Mesenchymal stem cell (in vitro differentiated cells and primary cell): ENCODE measurements at regions not wholly inside any gene's neighbourhood (a gene's known extent, or its start where the extent isn't known, plus 50 kb on each side); places are given as distances from the start of the nearest gene placed in this dataset.
"Not testable (repeated sequence)": the region's sequence is repeated elsewhere in the genome, so short reads cannot be mapped to it uniquely, and the experiment has no call there.

Experiments
- DNase-seq: peaks from one replicate; pipeline ENCODE4 v3.0.0-alpha.2; 2013
- H2AFZ ChIP-seq: one replicate; pipeline ENCODE4 v1.6.1; 2013; ENCODE audit warnings: low read depth, mild to moderate bottlenecking, control low read depth, inconsistent platforms, low read length, moderate library complexity
- H2AK5ac ChIP-seq: 2 replicates; pipeline ENCODE4 v1.6.1; 2013; ENCODE audit warnings: low read length, moderate library complexity, mild to moderate bottlenecking, inconsistent platforms; ENCODE audit not compliant: severe bottlenecking
- H2BK120ac ChIP-seq: one replicate; pipeline ENCODE4 v1.6.1; 2013; ENCODE audit warnings: low read depth, mild to moderate bottlenecking, inconsistent platforms, low read length, moderate library complexity
- H2BK12ac ChIP-seq, 2 experiments: one replicate each; pipeline ENCODE4 v1.6.1; 2013; ENCODE audit warnings: inconsistent platforms in 2 of 2, low read length in 2 of 2, mild to moderate bottlenecking in 2 of 2, moderate library complexity in 2 of 2, control low read depth in 1 of 2
- H2BK15ac ChIP-seq: one replicate; pipeline ENCODE4 v1.6.1; 2013; ENCODE audit warnings: mild to moderate bottlenecking, low read depth, inconsistent platforms; ENCODE audit not compliant: poor library complexity, severe bottlenecking
- H2BK5ac ChIP-seq: 2 replicates; pipeline ENCODE4 v1.6.1; 2013; ENCODE audit warnings: low read depth, mild to moderate bottlenecking, low read length, control low read depth, inconsistent platforms; ENCODE audit not compliant: poor library complexity, severe bottlenecking
- H3K14ac ChIP-seq, 2 experiments: one replicate each; pipeline ENCODE4 v1.6.1; 2013; ENCODE audit warnings: inconsistent platforms in 2 of 2, low read length in 2 of 2, control low read depth in 1 of 2, mild to moderate bottlenecking in 1 of 2, moderate library complexity in 1 of 2
- H3K18ac ChIP-seq, 2 experiments: one replicate each; pipeline ENCODE4 v1.6.1; 2013; ENCODE audit warnings: inconsistent platforms in 2 of 2, low read length in 2 of 2, control low read depth in 1 of 2, low read depth in 1 of 2, mild to moderate bottlenecking in 1 of 2
- H3K23ac ChIP-seq, 2 experiments: one replicate each; pipeline ENCODE4 v1.6.1; 2013; ENCODE audit warnings: inconsistent platforms in 2 of 2, low read length in 2 of 2, mild to moderate bottlenecking in 2 of 2, moderate library complexity in 2 of 2, control low read depth in 1 of 2
- H3K27ac ChIP-seq: 2 replicates; pipeline ENCODE4 v1.5.1; 2013; ENCODE audit warnings: mild to moderate bottlenecking, moderate library complexity, low read length, control low read depth, inconsistent platforms; ENCODE audit not compliant: poor library complexity, severe bottlenecking
- H3K27me3 ChIP-seq, 2 experiments: 2 replicates each; pipeline versions ENCODE4 v1.6.1 to v1.7.0; 2013; ENCODE audit warnings: low read length in 2 of 2, mild to moderate bottlenecking in 2 of 2, moderate library complexity in 2 of 2, control low read depth in 1 of 2, inconsistent platforms in 1 of 2; ENCODE audit not compliant: control insufficient read depth in 1 of 2, insufficient read depth in 1 of 2
- H3K36me3 ChIP-seq, 2 experiments: 2 replicates each; pipeline versions ENCODE4 v1.6.1 to v1.7.0; 2013; ENCODE audit warnings: low read length in 2 of 2, control low read depth in 1 of 2, inconsistent platforms in 1 of 2, low read depth in 1 of 2, mild to moderate bottlenecking in 1 of 2; ENCODE audit not compliant: insufficient read depth in 2 of 2, control insufficient read depth in 1 of 2
- H3K4ac ChIP-seq, 2 experiments: one replicate each; pipeline ENCODE4 v1.6.1; 2013; ENCODE audit warnings: inconsistent platforms in 2 of 2, low read length in 2 of 2, mild to moderate bottlenecking in 2 of 2, moderate library complexity in 2 of 2, control low read depth in 1 of 2, low read depth in 1 of 2
- H3K4me1 ChIP-seq: 2 replicates; pipeline ENCODE4 v1.6.1; 2013; ENCODE audit warnings: low read depth, low read length, control low read depth; ENCODE audit not compliant: control insufficient read depth, insufficient read depth
- H3K4me2 ChIP-seq: 2 replicates; pipeline ENCODE4 v1.6.1; 2013; ENCODE audit warnings: low read length, mild to moderate bottlenecking, inconsistent platforms; ENCODE audit not compliant: poor library complexity, severe bottlenecking
- H3K4me3 ChIP-seq, 2 experiments: 2 replicates each; pipeline versions ENCODE4 v1.5.1 to v1.7.0; 2013; ENCODE audit warnings: low read length in 2 of 2, mild to moderate bottlenecking in 2 of 2, control low read depth in 1 of 2, low read depth in 1 of 2; ENCODE audit not compliant: insufficient read depth in 1 of 2
- H3K79me1 ChIP-seq: replicated peaks from 2 replicates; pipeline ENCODE4 v1.6.1; 2013; ENCODE audit warnings: mild to moderate bottlenecking, control low read depth, low read length, inconsistent platforms; ENCODE audit not compliant: poor library complexity, severe bottlenecking
- H3K9ac ChIP-seq: 2 replicates; pipeline ENCODE4 v1.7.0; 2013; ENCODE audit warnings: mild to moderate bottlenecking, low read length, moderate library complexity
- H3K9me3 ChIP-seq: 2 replicates; pipeline ENCODE4 v1.7.0; 2013; ENCODE audit warnings: mild to moderate bottlenecking, low read length; ENCODE audit not compliant: control insufficient read depth
- H4K8ac ChIP-seq: one replicate; pipeline ENCODE4 v1.6.1; 2013; ENCODE audit warnings: inconsistent platforms, mild to moderate bottlenecking, low read length, moderate library complexity
- H4K91ac ChIP-seq: one replicate; pipeline ENCODE4 v1.6.1; 2013; ENCODE audit warnings: mild to moderate bottlenecking, low read length, inconsistent platforms
- WGBS: methylation state at CpG from one replicate; pipeline ENCODE4 v1.1.7; 2013; ENCODE audit warnings: mixed read lengths; 5-methylcytosine and 5-hydroxymethylcytosine counted together

GRCh38 chr14:35193161-35193560 is 70.8 kb downstream of the PRORP start:
- Histone ChIP-seq H2BK12ac (no peak overlapping the region), H3K4me1 (peaks cover 1% of the 10 kb centered on the region), H3K27ac (no peak overlapping the region), H3K36me3 (peaks cover 4 to 8% of the 10 kb centered on the region in 2 experiments), H3K18ac (no peak overlapping the region), H4K91ac (no peak overlapping the region), H2AFZ (no peak overlapping the region), H3K27me3 (no peaks in the 10 kb centered on the region), H3K4me2 (no peak overlapping the region), H2BK15ac (no peak overlapping the region), H2BK120ac (no peak overlapping the region), H3K79me1 (no peaks in the 10 kb centered on the region), H3K9ac (no peak overlapping the region), H2AK5ac (no peak overlapping the region), H3K9me3 (no peaks in the 10 kb centered on the region), H2BK5ac (no peak overlapping the region), H4K8ac (no peak overlapping the region), H3K4ac (no peak overlapping the region), H3K23ac (no peak overlapping the region), H3K4me3 (no peak overlapping the region), H3K14ac (no peak overlapping the region)
- no peak for DNase-seq

GRCh38 chr14:35194183-35194582 is 71.8 kb downstream of the PRORP start:
- not testable (repeated sequence) for H2BK120ac ChIP-seq

GRCh38 chr14:35196571-35196970 is 74.2 kb downstream of the PRORP start:
- H3K4me3 ChIP-seq = no peak overlapping the region
- no peak overlapping the region for H2BK5ac ChIP-seq
- H2BK15ac ChIP-seq = no peak overlapping the region
- no peak overlapping the region for H3K27ac ChIP-seq
- H3K23ac ChIP-seq = no peak overlapping the region
- no peak overlapping the region for H3K4me2 ChIP-seq
- no peaks in the 10 kb centered on the region for H3K27me3 ChIP-seq
- WGBS = no CpG with 5 or more reads among the region's 1 CpG
- peak overlapping the region; percentile 84 for H3K9ac ChIP-seq
- no peaks in the 10 kb centered on the region for H3K9me3 ChIP-seq
- H3K36me3 ChIP-seq = peaks cover 0 to 3% of the 10 kb centered on the region in 2 experiments
- H3K14ac ChIP-seq = no peak overlapping the region
- H4K91ac ChIP-seq = no peak overlapping the region
- no peak overlapping the region for H3K4ac ChIP-seq
- H2BK120ac ChIP-seq = no peak overlapping the region
- no peak overlapping the region for H4K8ac ChIP-seq
- no peak overlapping the region for H3K18ac ChIP-seq
- H2BK12ac ChIP-seq = no peak overlapping the region
- no peak overlapping the region for H2AK5ac ChIP-seq
- DNase-seq = peak; percentile 11
- H3K4me1 ChIP-seq = no peaks in the 10 kb centered on the region
- no peak overlapping the region for H2AFZ ChIP-seq
- H3K79me1 ChIP-seq = peaks cover 1% of the 10 kb centered on the region

More at GRCh38 chr14:35194183-35194582, 71.8 kb downstream of the PRORP start:
- H2BK5ac ChIP-seq, H4K8ac ChIP-seq, H3K4me2 ChIP-seq, H3K4ac ChIP-seq, DNase-seq, H3K27ac ChIP-seq, H3K14ac ChIP-seq, H3K79me1 ChIP-seq, H3K4me1 ChIP-seq, H2BK15ac ChIP-seq, H3K9me3 ChIP-seq, H2AK5ac ChIP-seq, H3K4me3 ChIP-seq, H2BK12ac ChIP-seq, H3K9ac ChIP-seq, H3K18ac ChIP-seq, H4K91ac ChIP-seq, H2AFZ ChIP-seq, H3K27me3 ChIP-seq, H3K23ac ChIP-seq, H3K36me3 ChIP-seq: not testable (repeated sequence)
- WGBS = 100% methylated on average over 1 of the region's 1 CpG

GRCh38 chr14:35197015-35197414 is 74.7 kb downstream of the PRORP start:
- Histone ChIP-seq H3K27me3 (no peaks in the 10 kb centered on the region), H3K4me2 (no peak overlapping the region)

More at GRCh38 chr14:35197015-35197414, 74.7 kb downstream of the PRORP start:
- no peak overlapping the region for H2BK15ac ChIP-seq
- no peak overlapping the region for H3K27ac ChIP-seq
- peak; percentile 69 for DNase-seq
- H3K4me1 ChIP-seq = no peaks in the 10 kb centered on the region
- H3K9me3 ChIP-seq = no peaks in the 10 kb centered on the region
- H3K14ac ChIP-seq = no peak overlapping the region
- H3K79me1 ChIP-seq = peaks cover 1% of the 10 kb centered on the region
- no peak overlapping the region for H4K8ac ChIP-seq
- no peak overlapping the region for H2BK12ac ChIP-seq
- H3K18ac ChIP-seq = no peak overlapping the region
- H3K36me3 ChIP-seq = peaks cover 0 to under 1% of the 10 kb centered on the region in 2 experiments
- no peak overlapping the region for H2BK5ac ChIP-seq
- no peak overlapping the region for H2AFZ ChIP-seq
- no peak overlapping the region for H4K91ac ChIP-seq
- H3K4me3 ChIP-seq = no peak overlapping the region
- H2BK120ac ChIP-seq = no peak overlapping the region
- no peak overlapping the region for H3K4ac ChIP-seq
- no peak overlapping the region for H2AK5ac ChIP-seq
- WGBS = no CpG with 5 or more reads among the region's 1 CpG
- H3K9ac ChIP-seq = peak overlapping the region; percentile 84
- H3K23ac ChIP-seq = no peak overlapping the region
